ENCODE measurements at regions not wholly inside any gene's neighbourhood (a gene's known extent, or its start where the extent isn't known, plus 50 kb on each side); places are given as distances from the start of the nearest gene placed in this dataset.

GRCh38 chrX:68939868-68940267 is 111.0 kb downstream of the EFNB1 start:
- TF ChIP-seq EZH2phosphoT487 (IDR thresholded peaks at IDR 0.05; ENCODE audit: low read depth) (no peak), CTCF (IDR thresholded peaks at IDR 0.05; ENCODE audit: low read depth, low read length) (no peak)

Measured in OCI-LY3 (cell line).